ENCODE measurements at regions not wholly inside any gene's neighbourhood (a gene's known extent, or its start where the extent isn't known, plus 50 kb on each side); places are given as distances from the start of the nearest gene placed in this dataset.

- no peak for TF ChIP-seq CTCF (IDR thresholded peaks at IDR 0.05)
- TF ChIP-seq POLR2A (IDR thresholded peaks at IDR 0.05): no peak
Measured at GRCh38 chr5:152282331-152282730, 122.7 kb downstream of the NMUR2 start.
